OCI-LY3 (cell line): ENCODE measurements at regions not wholly inside any gene's neighbourhood (a gene's known extent, or its start where the extent isn't known, plus 50 kb on each side); places are given as distances from the start of the nearest gene placed in this dataset.

Experiments
- H2AFZ ChIP-seq: fragments of 200-600, 300-600 bp; shearing (Covaris generic); 2 replicates; pipeline ENCODE4 v1.6.0; 2014; ENCODE audit warnings: antibody characterized with exemption, low read depth, low read length
- H3K27ac ChIP-seq: fragments of 200-600, 300-600 bp; sonication (generic); 2 replicates; pipeline ENCODE4 v1.5.1; 2014; ENCODE audit warnings: mild to moderate bottlenecking, low read length, moderate library complexity, mixed read lengths
- H3K27me3 ChIP-seq: fragments of 200-600, 300-600 bp; sonication (generic); 2 replicates; pipeline ENCODE4 v1.6.1; 2014; ENCODE audit warnings: low read depth, low read length, mixed read lengths
- H3K36me3 ChIP-seq: fragments of 200-600, 300-600 bp; sonication (generic); replicated peaks from 2 replicates; pipeline ENCODE3; 2014; ENCODE audit warnings: low read depth, low read length, mixed read lengths
- H3K4me1 ChIP-seq: fragments of 300-600, 200-600 bp; sonication (generic); 2 replicates; pipeline ENCODE4 v1.6.1; 2014; ENCODE audit warnings: low read length, mixed read lengths
- H3K4me2 ChIP-seq: fragments of 200-600, 300-600 bp; sonication (generic); 2 replicates; pipeline ENCODE4 v1.6.1; 2014; ENCODE audit warnings: low read length, mixed read lengths
- H3K4me3 ChIP-seq: fragments of 300-600, 200-600 bp; sonication (generic); 2 replicates; pipeline ENCODE4 v1.5.1; 2014; ENCODE audit warnings: antibody characterized with exemption, mild to moderate bottlenecking, low read length, moderate library complexity
- H3K79me2 ChIP-seq: fragments of 300-600, 200-600 bp; shearing (Covaris generic); 2 replicates; pipeline ENCODE4 v1.6.1; 2014; ENCODE audit warnings: mild to moderate bottlenecking, low read length, mixed read lengths
- H3K9ac ChIP-seq: fragments of 300-600, 200-600 bp; shearing (Covaris generic); 2 replicates; pipeline ENCODE4 v1.6.0; 2014; ENCODE audit warnings: mild to moderate bottlenecking, low read length, moderate library complexity
- H3K9me3 ChIP-seq: fragments of 200-600, 300-600 bp; shearing (Covaris generic); 2 replicates; pipeline ENCODE4 v1.6.1; 2014; ENCODE audit warnings: low read length, mixed read lengths; ENCODE audit not compliant: insufficient read depth
- H4K20me1 ChIP-seq: fragments of 200-600, 300-600 bp; sonication (generic); 2 replicates; pipeline ENCODE4 v1.6.1; 2016; ENCODE audit warnings: low read length, mixed read lengths; ENCODE audit not compliant: insufficient read depth
- CTCF ChIP-seq: fragments of 200-600, 300-600 bp; sonication (generic); IDR thresholded peaks from 2 replicates; pipeline ENCODE4 v1.5.1; 2014; ENCODE audit warnings: antibody characterized with exemption, low read length, low read depth
- EZH2phosphoT487 ChIP-seq: fragments of 200-600 bp; shearing (Covaris generic); IDR thresholded peaks from 2 replicates; pipeline ENCODE4 v1.6.1; 2018; ENCODE audit warnings: antibody characterized with exemption, mixed run types, low read depth

- H3K9me3 ChIP-seq = no peaks in the 10 kb centered on the region
- H3K4me1 ChIP-seq = no peaks in the 10 kb centered on the region
- H3K36me3 ChIP-seq = no peaks in the 10 kb centered on the region
- no peak overlapping the region for H3K9ac ChIP-seq
- H2AFZ ChIP-seq = no peak overlapping the region
- no peak overlapping the region for H3K27ac ChIP-seq
- no peak overlapping the region for H3K4me3 ChIP-seq
- H3K4me2 ChIP-seq = no peak overlapping the region
- no peaks in the 10 kb centered on the region for H4K20me1 ChIP-seq
- no peaks in the 10 kb centered on the region for H3K79me2 ChIP-seq
- TF ChIP-seq EZH2phosphoT487 (no peak), CTCF (no peak)
- H3K27me3 ChIP-seq = peaks cover 35% of the 10 kb centered on the region
Observed at GRCh38 chr11:45754741-45755140, 50.2 kb upstream of the SLC35C1 start.

- Histone ChIP-seq H3K4me2 (no peak overlapping the region), H3K9me3 (no peaks in the 10 kb centered on the region), H4K20me1 (no peaks in the 10 kb centered on the region), H3K27me3 (peaks cover 39% of the 10 kb centered on the region), H2AFZ (no peak overlapping the region), H3K4me3 (no peak overlapping the region), H3K79me2 (no peaks in the 10 kb centered on the region), H3K27ac (no peak overlapping the region), H3K36me3 (no peaks in the 10 kb centered on the region), H3K9ac (no peak overlapping the region), H3K4me1 (no peaks in the 10 kb centered on the region)
- TF ChIP-seq CTCF (no peak), EZH2phosphoT487 (no peak)
Observed at GRCh38 chr11:45754261-45754709, 50.7 kb upstream of the SLC35C1 start.

- no peak for TF ChIP-seq CTCF
- TF ChIP-seq EZH2phosphoT487 = no peak
- H3K27me3 ChIP-seq = peaks cover 42% of the 10 kb centered on the region
- H3K27ac ChIP-seq = no peak overlapping the region
- no peaks in the 10 kb centered on the region for H3K4me1 ChIP-seq
- no peaks in the 10 kb centered on the region for H4K20me1 ChIP-seq
- H3K79me2 ChIP-seq = no peaks in the 10 kb centered on the region
- H3K9ac ChIP-seq = no peak overlapping the region
- no peaks in the 10 kb centered on the region for H3K36me3 ChIP-seq
- no peak overlapping the region for H3K4me2 ChIP-seq
- no peak overlapping the region for H3K4me3 ChIP-seq
- H3K9me3 ChIP-seq = no peaks in the 10 kb centered on the region
- H2AFZ ChIP-seq = no peak overlapping the region
Observed at GRCh38 chr11:45752106-45752505, 52.8 kb upstream of the SLC35C1 start.

- H4K20me1 ChIP-seq = no peaks in the 10 kb centered on the region
- H3K4me2 ChIP-seq = no peak overlapping the region
- H3K36me3 ChIP-seq = no peaks in the 10 kb centered on the region
- H3K27ac ChIP-seq = no peak overlapping the region
- H3K4me3 ChIP-seq = no peak overlapping the region
- H3K79me2 ChIP-seq = no peaks in the 10 kb centered on the region
- H3K9ac ChIP-seq = no peak overlapping the region
- no peak for TF ChIP-seq EZH2phosphoT487
- no peak for TF ChIP-seq CTCF
- H3K9me3 ChIP-seq = no peaks in the 10 kb centered on the region
- H3K4me1 ChIP-seq = no peaks in the 10 kb centered on the region
- no peak overlapping the region for H2AFZ ChIP-seq
- peaks cover 42% of the 10 kb centered on the region for H3K27me3 ChIP-seq
Observed at GRCh38 chr11:45751430-45751829, 53.5 kb upstream of the SLC35C1 start.
